B cell (primary cell): ENCODE measurements at regions not wholly inside any gene's neighbourhood (a gene's known extent, or its start where the extent isn't known, plus 50 kb on each side); places are given as distances from the start of the nearest gene placed in this dataset.

Source experiments
- ATAC-seq: fragments of 200-7000 bp; cut with Tn5 transposase; one replicate; pipeline ENCODE4 v1.10.0; 2021; ENCODE audit warnings: low read depth, mild to moderate bottlenecking, moderate number of reproducible peaks, moderate library complexity
- CTCF ChIA-PET: fragments of 350-600 bp; sonication (Branson Sonifier 250); formaldehyde crosslinking; loops from one replicate; lab custom pipeline; 2021; ENCODE audit warnings: antibody characterized with exemption, inconsistent platforms; lab: Charles Lee
- POLR2A ChIA-PET: fragments of 350-600 bp; sonication (Branson Sonifier 250); formaldehyde crosslinking; loops from one replicate; lab custom pipeline; 2021; ENCODE audit warnings: antibody characterized with exemption; lab: Charles Lee
- DNase-seq: peaks from one replicate; pipeline ENCODE4 v3.0.0; 2013
- H2AFZ ChIP-seq: 2 replicates; pipeline ENCODE4 v1.6.1; 2012; ENCODE audit warnings: mild to moderate bottlenecking, low read depth, low read length; ENCODE audit not compliant: insufficient read depth, poor library complexity, severe bottlenecking
- H3K27ac ChIP-seq, 2 donors: 1 replicate in 1 of 2; 2 replicates in 1 of 2; pipeline ENCODE4 v1.5.1; 2012 to 2013; ENCODE audit warnings: low read length in 2 of 2, mild to moderate bottlenecking in 2 of 2, moderate library complexity in 1 of 2
- H3K27me3 ChIP-seq, 4 experiments: fragments of 200-600 bp in 1 of 4; sonication (generic) in 1 of 4; replicated peaks in 1 of 4; 1 replicate in 2 of 4; 2 replicates in 2 of 4; pipeline versions ENCODE4 v1.6.1 to v1.7.0; 2013 to 2016; ENCODE audit warnings: low read length in 3 of 4, mild to moderate bottlenecking in 2 of 4, mixed read lengths in 1 of 4, moderate library complexity in 1 of 4; ENCODE audit not compliant: insufficient read depth in 4 of 4, control insufficient read depth in 3 of 4; ENCODE audit errors: control extremely low read depth in 1 of 4
- H3K36me3 ChIP-seq, 2 experiments: replicated peaks in 1 of 2; 1 replicate in 1 of 2; 2 replicates in 1 of 2; pipeline versions ENCODE4 v1.6.1 to v1.7.1; 2013; ENCODE audit warnings: low read length in 1 of 2; ENCODE audit not compliant: insufficient read depth in 2 of 2, control insufficient read depth in 1 of 2; ENCODE audit errors: control extremely low read depth in 1 of 2, extremely low read depth in 1 of 2
- H3K4me1 ChIP-seq, 2 donors: fragments of 200-600 bp in 1 of 2; sonication (generic) in 1 of 2; 1 replicate in 1 of 2; 2 replicates in 1 of 2; pipeline versions ENCODE4 v1.5.1 to v1.6.1; 2013 to 2017; ENCODE audit warnings: low read length in 2 of 2; ENCODE audit not compliant: control insufficient read depth in 2 of 2, insufficient read depth in 2 of 2
- H3K4me2 ChIP-seq: replicated peaks from 2 replicates; pipeline ENCODE3; 2012; ENCODE audit warnings: mild to moderate bottlenecking, low read depth, low read length; ENCODE audit not compliant: poor library complexity, severe bottlenecking
- H3K4me3 ChIP-seq, 5 experiments: fragments of 200-600 bp in 1 of 5; sonication (generic) in 1 of 5; 1 replicate in 3 of 5; 2 replicates in 2 of 5; pipeline versions ENCODE4 v1.5.1 to v1.7.0; 2011 to 2016; ENCODE audit warnings: low read length in 4 of 5, mild to moderate bottlenecking in 4 of 5, low read depth in 2 of 5, control low read depth in 1 of 5, moderate library complexity in 1 of 5; ENCODE audit not compliant: insufficient read depth in 1 of 5; ENCODE audit errors: control extremely low read depth in 1 of 5, extremely low read depth in 1 of 5
- H3K79me2 ChIP-seq: fragments of 200-600 bp; sonication (generic); one replicate; pipeline ENCODE4 v1.6.0; 2016; ENCODE audit warnings: low read length; ENCODE audit not compliant: control insufficient read depth, insufficient read depth
- H3K9ac ChIP-seq: fragments of 200-600 bp; sonication (generic); 2 replicates; pipeline ENCODE4 v1.6.1; 2017; ENCODE audit warnings: mild to moderate bottlenecking, low read length, moderate library complexity
- H3K9me3 ChIP-seq, 3 donors: one replicate each; pipeline versions ENCODE4 v1.6.1 to v1.7.1; 2013; ENCODE audit warnings: low read length in 2 of 3; ENCODE audit not compliant: control insufficient read depth in 2 of 3, insufficient read depth in 1 of 3; ENCODE audit errors: control extremely low read depth in 1 of 3
- H4K20me1 ChIP-seq: 2 replicates; pipeline ENCODE4 v1.6.0; 2012; ENCODE audit warnings: mild to moderate bottlenecking, low read length; ENCODE audit not compliant: insufficient read depth, control insufficient read depth, poor library complexity, severe bottlenecking
- H3K27ac Mint-ChIP-seq: one replicate; pipeline ENCODE4 v1.8.0; 2021; ENCODE audit warnings: mixed read lengths
- H3K27me3 Mint-ChIP-seq: one replicate; pipeline ENCODE4 v1.8.0; 2021; ENCODE audit warnings: mixed read lengths
- H3K4me1 Mint-ChIP-seq: one replicate; pipeline ENCODE4 v1.8.0; 2021; ENCODE audit warnings: mixed read lengths
- H3K4me3 Mint-ChIP-seq: one replicate; pipeline ENCODE4 v1.8.0; 2021; ENCODE audit warnings: mixed read lengths
- H3K9me3 Mint-ChIP-seq: one replicate; pipeline ENCODE4 v1.8.0; 2022; ENCODE audit warnings: mixed read lengths; ENCODE audit not compliant: insufficient read depth
- CTCF ChIP-seq: fragments of 200-600 bp; IDR thresholded peaks from one replicate; pipeline ENCODE4 v1.8.0; 2022; ENCODE audit warnings: antibody characterized with exemption, mild to moderate bottlenecking
- EZH2 ChIP-seq: IDR thresholded peaks from 2 replicates; pipeline ENCODE4 v1.6.1; 2012; ENCODE audit warnings: borderline replicate concordance, low read depth, mild to moderate bottlenecking, moderate library complexity, low read length; ENCODE audit not compliant: insufficient read depth, poor library complexity, severe bottlenecking
- WGBS: methylation state at CpG from one replicate; pipeline ENCODE4 v1.1.5; 2013; ENCODE audit warnings: missing lambda C conversion rate; ENCODE audit not compliant: insufficient coverage; 5-methylcytosine and 5-hydroxymethylcytosine counted together
- intact Hi-C: fragments of 100-400 bp; cut with micrococcal nuclease; formaldehyde crosslinking; loops from one replicate; pipeline ENCODE4 v1.10.0; 2022

GRCh38 chr11:42301777-42302176, 842.3 kb upstream of the LRRC4C start:
- intact Hi-C loops: no loop called here
- no peaks in the 10 kb centered on the region for H4K20me1 ChIP-seq
- ChIA-PET POLR2A (no interaction called here), CTCF (no interaction called here)
- H3K36me3 ChIP-seq: no peaks in the 10 kb centered on the region
- TF ChIP-seq EZH2 (no peak), CTCF (no peak)
- H3K4me2 ChIP-seq: no peak overlapping the region
- ATAC-seq (no peak), DNase-seq (no peak)
- H2AFZ ChIP-seq: no peak overlapping the region
- H3K9me3 ChIP-seq: no peaks in the 10 kb centered on the region
- no peaks in the 10 kb centered on the region for H3K27me3 ChIP-seq
- no peak overlapping the region for H3K27ac ChIP-seq
- H3K9ac ChIP-seq: no peak overlapping the region
- no CpG with 5 or more reads among the region's 2 CpGs for WGBS
- H3K79me2 ChIP-seq: no peaks in the 10 kb centered on the region
- no peaks in the 10 kb centered on the region for H3K4me1 Mint-ChIP-seq
- no peaks in the 10 kb centered on the region for H3K27me3 Mint-ChIP-seq
- no peak overlapping the region for H3K4me3 ChIP-seq
- no peak overlapping the region for H3K4me3 Mint-ChIP-seq
- H3K27ac Mint-ChIP-seq: no peak overlapping the region
- H3K9me3 Mint-ChIP-seq: peaks cover 2% of the 10 kb centered on the region
- no peaks in the 10 kb centered on the region for H3K4me1 ChIP-seq

GRCh38 chr11:42311514-42311913, 852.1 kb upstream of the LRRC4C start:
- Histone ChIP-seq H3K9ac (no peak overlapping the region), H3K4me2 (no peak overlapping the region), H3K9me3 (peaks cover 0 to 5% (median 0%) of the 10 kb centered on the region in 3 donors), H3K36me3 (no peaks in the 10 kb centered on the region), H3K79me2 (no peaks in the 10 kb centered on the region), H3K4me1 (no peaks in the 10 kb centered on the region), H3K27me3 (no peaks in the 10 kb centered on the region), H3K27ac (no peak overlapping the region), H3K4me3 (no peak overlapping the region), H2AFZ (no peak overlapping the region), H4K20me1 (no peaks in the 10 kb centered on the region)
- POLR2A ChIA-PET: no interaction called here
- no peak overlapping the region for H3K4me3 Mint-ChIP-seq
- intact Hi-C loops: no loop called here
- no peaks in the 10 kb centered on the region for H3K27me3 Mint-ChIP-seq
- H3K4me1 Mint-ChIP-seq: no peaks in the 10 kb centered on the region
- DNase-seq: no peak
- no peak for TF ChIP-seq CTCF
- no peak for TF ChIP-seq EZH2
- no CpG with 5 or more reads among the region's 3 CpGs for WGBS
- CTCF ChIA-PET: no interaction called here
- ATAC-seq: no peak
- no peak overlapping the region for H3K27ac Mint-ChIP-seq
- peaks cover 3% of the 10 kb centered on the region for H3K9me3 Mint-ChIP-seq
